Thyroid gland (tissue), 4 donors: ENCODE measurements at regions not wholly inside any gene's neighbourhood (a gene's known extent, or its start where the extent isn't known, plus 50 kb on each side); places are given as distances from the start of the nearest gene placed in this dataset.

ENCODE experiments used
- CTCF ChIP-seq, 6 experiments: fragments of 200-600 bp in 3 of 6; fragments of 450-650 bp in 3 of 6; sonication (generic) in 3 of 6; IDR thresholded peaks; one replicate each; pipeline ENCODE4 v1.5.1; 2016 to 2019; ENCODE audit warnings: antibody characterized with exemption in 6 of 6, mild to moderate bottlenecking in 2 of 6, inconsistent platforms in 1 of 6, moderate library complexity in 1 of 6
- POLR2A ChIP-seq, 2 donors: fragments of 450-650 bp; IDR thresholded peaks; one replicate each; pipeline ENCODE4 v1.6.1; 2017; ENCODE audit warnings: antibody characterized with exemption in 2 of 2, mild to moderate bottlenecking in 2 of 2, moderate library complexity in 1 of 2

- TF ChIP-seq CTCF (IDR thresholded peaks at IDR 0.05) (no peak), POLR2A (IDR thresholded peaks at IDR 0.05) (no peak)
Measured at GRCh38 chr4:128465523-128465922, 177.9 kb upstream of the PGRMC2 start.
